Bronchial epithelial cell (primary cell): ENCODE measurements at regions not wholly inside any gene's neighbourhood (a gene's known extent, or its start where the extent isn't known, plus 50 kb on each side); places are given as distances from the start of the nearest gene placed in this dataset.
A peak's percentile ranks its signal among the peaks of the same experiment; 100 is the strongest.

Experiments
- DNase-seq: peaks from one replicate; pipeline ENCODE4 v3.0.0-alpha.2; 2010; ENCODE audit warnings: low read depth
- FAIRE-seq: peaks from 2 replicates; lab custom pipeline; 2011; peaks lifted over from hg19 to GRCh38; lab: Jason Lieb, UNC
- H3K27me3 ChIP-seq: 2 replicates; pipeline ENCODE4 v1.5.1; 2011; ENCODE audit warnings: low read length; ENCODE audit not compliant: control insufficient read depth, insufficient read depth
- H3K36me3 ChIP-seq: 2 replicates; pipeline ENCODE4 v1.5.1; 2011; ENCODE audit warnings: low read length; ENCODE audit not compliant: control insufficient read depth, insufficient read depth
- H3K4me3 ChIP-seq: 2 replicates; pipeline ENCODE4 v1.5.1; 2011; ENCODE audit warnings: mild to moderate bottlenecking, low read depth, low read length, control low read depth
- CTCF ChIP-seq: IDR thresholded peaks from 2 replicates; pipeline ENCODE4 v1.5.1; 2011; ENCODE audit warnings: mild to moderate bottlenecking, moderate library complexity, low read length, control low read depth, inconsistent platforms; ENCODE audit not compliant: insufficient read depth, severe bottlenecking

GRCh38 chr15:89401631-89402517 is 67.2 kb upstream of the POLG start:
- DNase-seq (peak; percentile 69), FAIRE-seq (peak; percentile 64)
- Histone ChIP-seq H3K4me3 (no peak overlapping the region), H3K36me3 (no peaks in the 10 kb centered on the region), H3K27me3 (peaks cover 45% of the 10 kb centered on the region)
- no peak for TF ChIP-seq CTCF

GRCh38 chr15:89400782-89401545 is 66.3 kb upstream of the POLG start:
- no peak for TF ChIP-seq CTCF
- H3K36me3 ChIP-seq, result no peaks in the 10 kb centered on the region
- no peak overlapping the region for H3K4me3 ChIP-seq
- peaks cover 37% of the 10 kb centered on the region for H3K27me3 ChIP-seq
- FAIRE-seq (no peak), DNase-seq (no peak)

DNA sequence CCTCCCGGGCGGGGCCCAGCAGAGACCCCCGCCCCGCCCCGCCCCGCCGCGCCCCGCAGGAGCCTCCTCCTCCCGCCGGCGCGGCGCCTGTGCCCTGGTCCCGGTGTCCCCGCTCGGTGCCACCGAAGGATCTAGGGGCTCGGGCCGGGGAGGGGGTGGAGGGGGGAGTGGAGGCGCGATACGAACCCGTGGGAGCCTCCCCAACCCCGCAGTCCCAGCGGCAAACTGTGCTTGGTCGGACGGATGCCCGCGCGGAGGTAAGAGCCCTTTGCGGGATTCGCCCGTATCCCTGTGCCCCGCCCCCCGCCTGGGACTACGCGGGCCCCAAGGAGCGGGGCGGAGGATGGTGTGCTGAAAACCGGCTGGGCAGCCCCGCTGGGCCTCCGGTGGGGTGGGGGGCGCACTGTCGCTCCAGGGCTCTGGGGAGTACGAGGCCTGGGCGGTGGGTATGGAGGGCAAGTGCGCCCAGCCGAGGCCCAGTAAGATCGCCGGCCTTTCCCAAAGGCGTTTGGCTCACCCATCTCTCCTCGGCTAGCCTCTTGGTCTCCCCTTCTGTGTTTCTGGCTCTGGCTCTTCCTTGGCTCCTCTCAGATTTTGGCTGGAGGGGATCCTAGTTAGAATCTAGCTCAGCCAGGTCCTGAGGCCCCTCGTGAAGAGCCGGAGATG is 65.6 kb upstream of the POLG start:
- Histone ChIP-seq H3K4me3 (peak overlapping the region; percentile 25), H3K36me3 (no peaks in the 10 kb centered on the region), H3K27me3 (peaks cover 30% of the 10 kb centered on the region)
- no peak for FAIRE-seq
- no peak for DNase-seq
- TF ChIP-seq CTCF, result no peak

DNA sequence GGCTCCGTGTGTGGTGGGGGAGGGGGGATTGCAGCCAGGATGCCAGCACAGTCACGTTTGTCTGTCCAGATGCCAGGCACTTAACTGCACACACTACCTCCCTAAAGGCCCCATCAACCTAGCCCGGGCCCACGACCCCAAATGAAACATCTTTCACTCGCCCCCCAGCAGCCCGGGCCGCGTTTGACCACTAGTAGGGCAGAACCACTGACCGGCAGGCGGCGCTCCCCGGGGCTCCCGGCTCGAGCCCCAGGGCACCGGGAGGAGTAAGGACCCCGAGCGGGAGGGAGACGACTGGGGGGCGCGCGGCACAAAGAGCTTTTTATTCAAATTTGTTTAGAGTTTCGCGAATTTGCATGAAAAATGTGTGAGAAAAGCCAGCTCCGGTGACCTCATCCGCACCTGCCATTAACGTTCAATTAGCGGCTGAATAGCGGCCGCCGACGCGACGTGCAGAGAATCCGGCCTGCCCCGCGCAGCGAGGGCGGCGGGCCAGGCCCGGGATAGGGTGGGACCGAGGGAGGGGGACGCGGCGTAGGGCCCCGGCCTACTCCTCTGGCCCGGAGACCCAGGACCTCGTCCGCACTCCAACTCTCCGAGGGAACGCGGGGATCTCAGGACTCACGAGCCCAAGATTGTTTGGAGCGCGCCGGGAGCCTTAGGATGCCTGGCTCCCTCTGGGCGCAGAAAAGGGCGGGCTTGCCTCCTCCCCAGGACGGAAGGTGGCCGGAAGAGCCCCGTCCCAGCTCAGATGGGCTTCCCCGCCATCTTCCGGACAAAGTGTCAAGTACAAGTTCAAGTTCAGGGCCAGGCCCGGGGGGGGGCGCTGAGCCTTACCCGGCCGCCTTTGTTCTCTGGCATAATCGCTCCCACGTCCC is 64.9 kb upstream of the POLG start:
- DNase-seq (no peak), FAIRE-seq (no peak)
- peak; percentile 59 for TF ChIP-seq CTCF
- peaks cover 22% of the 10 kb centered on the region for H3K27me3 ChIP-seq
- H3K36me3 ChIP-seq, result no peaks in the 10 kb centered on the region
- peak overlapping the region; percentile 25 for H3K4me3 ChIP-seq

DNA sequence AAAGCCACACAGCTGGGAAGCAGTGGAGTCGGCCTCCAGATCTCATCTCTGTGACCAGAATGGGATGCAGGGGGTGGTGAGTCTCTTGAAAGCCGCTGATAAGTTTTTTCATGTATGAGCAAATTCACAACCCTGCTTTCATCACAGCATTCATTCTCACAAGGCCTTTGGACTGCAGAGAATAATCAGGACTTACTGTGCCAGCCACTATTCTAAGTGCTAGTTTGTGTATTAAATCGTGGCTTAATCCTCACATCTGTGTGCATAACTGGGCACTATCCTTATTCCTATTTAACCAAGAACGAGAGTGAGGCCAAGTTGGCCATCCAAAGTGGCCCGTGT is 64.2 kb upstream of the POLG start:
- no peak for FAIRE-seq
- Histone ChIP-seq H3K36me3 (no peaks in the 10 kb centered on the region), H3K27me3 (peaks cover 17% of the 10 kb centered on the region), H3K4me3 (no peak overlapping the region)
- no peak for TF ChIP-seq CTCF
- DNase-seq, result no peak
